HUDEP-2 (cell line): ENCODE measurements at regions not wholly inside any gene's neighbourhood (a gene's known extent, or its start where the extent isn't known, plus 50 kb on each side); places are given as distances from the start of the nearest gene placed in this dataset.
"Not testable (repeated sequence)": the region's sequence is repeated elsewhere in the genome, so short reads cannot be mapped to it uniquely, and the experiment has no call there.

Source experiments
- DNase-seq, 76 experiments: peaks; one replicate each; lab custom pipeline; 2025; ENCODE audit not compliant: unreplicated experiment in 76 of 76; lab: John Stamatoyannopoulos, UW

DNA sequence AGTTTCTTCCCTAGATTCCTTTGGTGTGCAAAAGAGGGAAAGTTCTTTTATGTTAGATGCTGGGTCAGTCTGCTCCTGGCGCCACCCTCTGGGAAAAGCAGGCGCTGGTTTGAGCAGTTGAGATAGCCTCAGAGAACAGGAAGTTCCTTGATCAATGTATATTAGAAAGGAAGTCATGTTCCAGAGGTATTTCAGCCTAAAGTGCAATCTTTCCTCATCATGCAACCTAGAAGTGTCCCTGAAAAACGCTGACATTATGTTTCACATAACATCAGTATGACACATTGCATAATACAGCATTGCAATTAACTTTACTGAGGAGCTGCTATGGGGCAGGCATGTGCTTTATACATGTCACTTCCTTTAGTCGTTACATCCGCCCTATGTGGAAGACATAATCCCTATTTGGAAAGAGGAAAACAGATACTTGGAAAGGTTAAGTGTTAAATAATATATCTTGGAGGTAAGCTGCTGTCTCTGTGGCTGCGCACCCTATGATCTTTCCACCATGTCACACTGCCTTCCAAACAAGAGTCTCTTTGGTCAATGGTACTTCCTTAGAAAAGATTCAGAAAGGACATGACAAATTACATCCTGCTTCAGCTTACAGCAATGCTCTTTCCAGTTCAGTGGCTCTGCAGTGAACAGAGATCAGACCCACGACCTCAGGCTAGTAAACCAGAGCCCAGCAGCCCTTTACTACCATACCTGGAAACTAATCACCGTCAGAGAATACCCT is 369.7 kb downstream of the RAD51AP2 start:
- DNase-seq: peak in 5 of 76 experiments; percentile 0 to 25 (median 3)

DNA sequence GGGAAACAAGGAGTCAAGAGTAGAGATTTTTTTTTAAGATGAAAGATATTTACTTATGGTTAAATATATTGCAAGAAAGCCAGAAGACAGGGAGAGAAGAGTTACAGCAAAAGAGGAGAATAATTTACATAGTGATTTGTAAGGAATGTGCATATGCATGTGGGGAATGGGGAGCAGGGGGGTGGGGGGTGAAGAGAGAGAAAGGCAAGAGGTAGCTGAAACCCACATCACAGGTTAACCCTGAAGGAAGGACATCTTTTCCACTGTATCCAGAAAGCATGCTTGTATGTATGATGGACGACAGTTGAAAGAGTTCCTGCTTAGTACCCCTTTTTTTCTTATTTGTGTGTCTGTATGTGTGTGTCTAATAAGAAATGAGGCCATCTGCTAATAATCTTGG is 371.9 kb downstream of the RAD51AP2 start:
- DNase-seq: no peak

DNA sequence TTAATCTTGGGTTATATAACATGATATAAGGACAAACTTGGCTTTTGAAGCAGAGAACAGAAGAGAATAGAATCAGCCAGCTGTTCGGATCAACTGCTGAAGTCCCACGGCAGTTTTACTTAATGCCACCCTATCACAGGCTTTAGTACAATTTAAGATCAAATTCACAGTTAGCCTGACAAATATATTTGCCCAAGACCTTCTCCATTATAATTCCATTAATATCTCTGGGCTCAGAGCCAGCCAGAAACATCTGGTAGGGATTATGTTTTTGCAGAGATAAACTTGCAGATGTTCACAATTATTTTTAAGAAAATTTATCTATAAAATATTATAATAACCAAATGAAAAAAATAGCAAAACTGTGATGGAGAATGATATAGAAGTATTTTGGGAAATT is 381.4 kb downstream of the RAD51AP2 start:
- no peak for DNase-seq

DNA sequence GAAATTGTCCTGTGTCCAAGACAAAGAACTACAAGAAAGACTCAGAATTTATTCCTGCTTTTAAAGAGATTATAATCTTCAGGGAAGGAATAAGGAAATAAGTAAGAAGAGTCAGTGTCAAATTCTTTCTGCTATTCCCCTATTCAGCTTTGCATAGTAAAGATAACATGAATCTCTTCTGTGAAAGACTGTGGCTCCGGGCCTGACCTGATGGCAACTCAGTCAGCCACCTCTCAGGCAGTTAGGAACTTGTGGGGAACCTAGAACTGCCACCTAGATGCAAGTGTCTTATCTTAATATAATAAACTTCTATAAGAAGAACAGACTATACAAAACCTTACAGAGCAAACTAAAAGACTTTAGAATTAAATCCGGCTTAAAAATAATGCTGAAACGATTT is 382.0 kb downstream of the RAD51AP2 start:
- no peak for DNase-seq

DNA sequence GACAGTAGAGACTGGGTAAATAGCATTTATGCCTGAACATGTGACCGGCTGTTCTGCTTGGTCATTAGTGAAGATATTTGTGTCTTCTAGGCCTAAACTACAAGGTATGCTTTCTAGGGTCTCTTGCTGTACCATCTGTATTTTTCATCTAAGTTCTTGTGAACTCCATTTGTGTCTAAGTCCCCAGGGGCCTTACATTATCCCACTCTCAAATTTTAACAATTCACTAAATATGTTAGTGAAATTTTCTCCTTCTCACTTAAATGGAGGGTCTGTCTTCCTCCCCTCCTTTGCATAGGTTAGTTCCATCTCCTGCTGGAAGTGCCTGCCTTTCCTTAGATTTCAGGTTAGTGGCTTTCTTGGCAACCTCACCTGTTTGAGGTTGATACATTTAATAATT is 382.6 kb downstream of the RAD51AP2 start:
- DNase-seq: no peak

DNA sequence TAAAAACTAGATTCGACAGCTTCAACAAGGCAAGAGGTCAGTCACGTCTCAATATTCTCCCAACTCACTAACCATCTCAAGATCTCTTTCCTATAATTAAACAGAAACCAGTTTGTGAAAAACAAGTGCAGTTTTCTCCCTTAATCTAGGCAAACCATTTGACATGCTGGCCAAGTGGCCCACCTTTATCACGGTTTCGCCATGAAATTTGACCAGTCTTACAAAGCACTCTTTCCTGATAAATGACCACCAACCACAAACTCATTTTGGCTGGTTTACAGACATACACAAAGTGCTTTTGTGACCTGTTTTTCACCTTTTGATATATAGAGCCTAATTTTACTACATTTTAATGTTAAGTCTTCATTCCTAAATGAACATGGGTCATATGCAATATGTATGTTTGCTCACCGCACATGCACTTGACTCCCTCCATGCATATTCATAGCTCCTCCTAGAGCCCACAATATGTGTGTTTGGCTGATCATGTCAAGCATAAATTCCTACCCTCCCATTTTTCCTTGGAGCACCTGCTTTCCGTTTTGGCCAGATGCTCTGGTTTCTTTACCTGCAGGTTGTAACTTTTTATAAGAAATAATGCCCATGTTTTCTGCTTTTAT is 385.1 kb downstream of the RAD51AP2 start:
- DNase-seq: no peak

DNA sequence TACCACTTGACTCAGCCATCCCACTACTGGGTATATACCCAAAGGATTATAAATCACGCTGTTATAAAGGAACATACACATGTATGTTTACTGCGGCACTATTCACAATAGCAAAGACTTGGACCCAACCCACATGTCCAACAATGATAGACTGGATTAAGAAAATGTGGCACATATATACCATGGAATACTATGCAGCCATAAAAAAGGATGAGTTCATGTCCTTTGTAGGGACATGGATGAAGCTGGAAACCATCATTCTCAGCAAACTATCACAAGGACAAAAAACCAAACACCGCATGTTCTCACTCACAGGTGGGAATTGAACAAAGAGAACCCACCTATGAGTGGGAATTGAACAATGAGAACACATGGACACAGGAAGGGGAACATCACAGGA is 387.6 kb downstream of the RAD51AP2 start:
- not testable (repeated sequence) for DNase-seq

DNA sequence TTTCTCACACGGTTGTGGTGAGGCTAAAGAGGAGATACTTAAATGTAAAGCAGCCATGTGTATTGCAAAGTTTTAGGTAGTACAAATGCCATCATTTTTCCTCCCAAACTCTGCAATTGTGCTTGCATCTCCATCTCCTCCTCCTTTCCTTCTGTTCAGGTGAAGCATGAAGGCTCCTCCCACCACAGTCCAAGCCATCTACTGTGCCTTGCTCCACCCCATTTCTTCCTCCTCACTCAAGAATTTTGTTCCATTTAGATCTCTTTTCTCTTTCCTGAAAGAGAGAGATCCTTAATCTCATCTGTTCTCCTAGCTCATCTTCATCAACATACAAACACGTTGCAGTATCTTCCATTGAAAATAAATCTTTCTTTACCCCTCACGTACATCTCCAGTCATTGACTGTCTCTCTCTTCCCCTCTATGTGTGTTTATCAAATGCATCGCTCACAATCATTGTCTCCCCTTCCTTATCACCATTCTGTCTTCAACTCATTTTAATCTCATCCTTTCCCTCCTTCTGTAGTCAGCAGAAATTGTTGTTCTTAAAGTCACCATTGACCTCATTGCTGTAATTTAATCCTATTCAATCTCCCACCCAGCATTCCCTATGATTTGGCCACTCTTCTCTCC is 392.1 kb downstream of the RAD51AP2 start:
- DNase-seq: no peak

DNA sequence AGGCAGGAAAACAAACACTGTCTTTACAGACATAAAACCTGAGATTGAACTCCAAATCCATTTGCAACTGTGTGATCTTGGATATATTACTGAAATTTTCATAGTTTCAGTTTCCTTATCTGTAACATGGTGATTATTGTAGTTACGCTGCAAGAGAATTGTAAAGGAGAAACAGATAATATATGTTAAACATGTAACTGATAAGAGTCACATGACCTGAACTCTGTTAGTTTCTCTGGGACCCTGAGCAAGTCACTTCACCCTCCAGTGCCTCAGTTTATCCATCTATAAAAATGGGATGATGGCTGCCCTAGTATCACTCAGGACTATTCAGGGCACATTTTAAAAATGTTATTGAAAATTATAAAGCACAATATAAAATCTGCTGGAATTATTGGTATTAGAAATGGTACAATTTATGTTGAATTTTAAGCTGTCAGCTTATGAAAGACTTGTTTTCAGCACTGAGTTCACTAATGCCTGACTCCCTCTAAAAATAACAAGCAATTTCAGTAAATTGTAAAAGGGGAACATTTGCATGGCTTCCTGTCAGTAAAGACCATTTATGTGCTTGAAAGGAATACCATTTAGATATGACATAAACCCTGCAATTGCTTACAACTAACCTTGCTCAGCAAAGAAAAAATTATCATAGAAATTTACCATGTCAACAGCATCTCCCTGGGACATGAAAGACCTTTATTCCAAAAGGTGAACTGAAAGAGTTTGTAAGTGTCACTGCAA is 393.5 kb downstream of the RAD51AP2 start:
- DNase-seq: no peak

DNA sequence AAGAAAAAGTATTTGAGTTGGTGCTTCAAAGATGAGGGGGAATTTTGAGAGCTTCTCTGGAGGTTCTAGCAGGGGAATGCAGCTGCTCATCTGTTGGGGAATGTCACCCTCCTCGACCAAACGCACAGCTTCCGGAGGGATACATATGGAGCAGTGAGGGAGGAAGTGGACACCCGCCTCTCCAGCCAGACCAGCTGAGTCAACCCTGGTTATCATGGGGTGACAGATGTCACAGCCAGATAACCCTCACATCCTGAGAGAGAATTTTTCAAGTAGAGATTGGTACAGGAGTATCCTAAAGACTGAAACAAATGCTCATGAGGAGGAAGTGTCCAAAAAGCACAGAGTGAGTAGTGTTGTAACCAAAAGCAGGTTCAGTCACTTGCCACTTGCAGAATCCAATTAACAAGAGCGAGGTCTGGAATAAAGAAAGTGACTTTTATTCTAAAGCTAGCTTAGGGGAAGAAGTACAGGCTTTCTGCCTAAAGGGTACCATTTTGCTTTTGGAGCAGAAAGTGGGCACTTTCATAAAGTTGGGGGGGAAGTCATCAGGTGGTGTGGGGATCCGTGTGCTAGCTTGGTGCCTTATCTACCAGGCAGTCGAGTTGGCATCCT is 395.2 kb downstream of the RAD51AP2 start:
- peak in 24 of 76 experiments; percentile 1 to 50 (median 6) for DNase-seq

DNA sequence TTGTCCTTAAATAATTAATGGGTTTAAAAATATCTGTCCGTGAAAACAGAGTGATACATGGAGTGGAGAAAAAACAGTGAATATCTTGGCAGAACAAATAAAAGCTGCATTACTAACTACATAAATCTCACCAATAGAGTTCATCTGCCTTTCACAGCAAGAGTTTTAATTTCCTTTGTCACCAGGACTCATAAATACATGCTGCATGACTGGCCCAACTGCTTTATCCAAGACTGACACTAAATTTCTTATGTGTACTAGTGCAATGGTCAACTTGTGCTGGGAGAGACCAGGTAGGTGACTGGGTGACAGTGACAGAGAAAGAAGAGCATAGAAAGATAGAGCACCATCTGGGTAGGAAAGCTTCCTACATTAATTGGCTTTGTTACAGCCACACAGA is 402.8 kb downstream of the RAD51AP2 start:
- DNase-seq: no peak

DNA sequence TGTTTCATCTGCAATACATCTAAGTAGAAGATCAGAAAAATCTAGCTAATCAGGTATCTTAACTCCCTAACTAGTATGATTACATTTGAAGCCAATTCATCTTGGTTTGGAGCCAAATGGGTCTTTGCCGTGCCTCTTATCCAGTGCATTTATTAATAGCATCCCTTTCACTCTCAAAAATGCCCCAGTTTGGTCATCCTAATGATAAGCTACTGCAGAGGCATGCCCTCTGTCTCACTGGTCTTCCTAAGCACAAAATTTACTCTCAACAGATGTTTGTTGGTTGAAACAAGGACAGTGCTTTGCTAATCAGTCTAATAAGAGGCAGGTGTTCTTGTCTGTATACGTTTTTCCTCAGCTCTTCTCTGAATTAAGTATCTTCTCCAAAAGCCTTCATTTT is 403.2 kb downstream of the RAD51AP2 start:
- no peak for DNase-seq

DNA sequence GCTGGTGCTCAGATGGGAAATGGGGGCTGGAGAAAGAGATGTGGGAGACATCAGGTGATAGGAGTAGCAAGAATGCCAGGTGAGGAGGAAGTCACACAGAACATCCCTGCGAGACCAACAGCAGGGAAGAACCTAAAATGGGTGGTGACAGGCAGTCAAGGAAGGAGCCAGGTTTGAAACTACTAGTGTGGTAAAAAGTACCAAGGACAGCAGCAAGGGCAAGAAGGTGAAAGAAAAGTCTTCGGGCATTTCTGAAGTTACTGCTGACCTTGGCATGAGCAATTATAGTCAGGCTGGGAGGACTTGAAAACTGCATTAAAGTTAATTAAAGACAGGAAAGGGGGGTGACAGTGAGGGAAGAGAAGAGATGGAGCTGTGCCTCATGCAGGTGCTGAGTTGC is 410.4 kb downstream of the RAD51AP2 start:
- DNase-seq: no peak

DNA sequence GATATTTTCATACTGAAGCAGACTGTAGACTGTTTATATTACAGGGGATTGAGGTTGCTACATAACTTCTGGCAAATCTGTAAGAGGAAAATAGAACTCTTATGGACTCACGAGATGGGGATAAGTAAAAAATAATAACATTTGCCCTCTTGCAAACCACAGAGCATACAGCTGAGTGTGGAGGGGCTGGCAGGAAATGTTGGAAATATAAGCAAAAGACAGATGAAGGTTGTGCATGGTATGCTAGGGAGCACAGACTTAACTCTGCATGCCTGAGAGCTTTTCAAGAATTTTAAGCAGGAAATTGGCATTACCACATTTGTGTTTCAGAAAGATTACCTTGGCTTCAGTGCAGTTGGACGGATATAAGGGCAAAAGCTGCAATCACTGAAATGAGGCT is 411.1 kb downstream of the RAD51AP2 start:
- DNase-seq: no peak

DNA sequence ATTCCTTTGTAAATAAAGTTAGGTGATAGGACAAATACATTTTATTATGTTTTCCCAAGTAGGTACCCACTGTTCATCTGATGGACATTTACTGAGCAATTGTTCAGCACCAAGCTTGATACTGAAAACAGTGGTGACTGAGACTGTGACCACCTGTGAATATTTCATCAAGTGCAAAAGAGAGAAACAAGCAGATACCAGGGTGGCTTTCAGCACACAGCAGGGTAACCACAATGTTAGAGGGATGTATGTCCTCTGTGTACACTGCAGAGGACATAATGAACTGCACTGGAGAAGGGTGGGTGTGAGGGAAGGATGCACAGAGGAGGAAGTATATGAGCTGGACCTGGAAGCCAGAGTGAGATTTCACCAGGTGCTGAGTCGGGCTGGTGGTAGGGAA is 411.8 kb downstream of the RAD51AP2 start:
- DNase-seq: no peak

DNA sequence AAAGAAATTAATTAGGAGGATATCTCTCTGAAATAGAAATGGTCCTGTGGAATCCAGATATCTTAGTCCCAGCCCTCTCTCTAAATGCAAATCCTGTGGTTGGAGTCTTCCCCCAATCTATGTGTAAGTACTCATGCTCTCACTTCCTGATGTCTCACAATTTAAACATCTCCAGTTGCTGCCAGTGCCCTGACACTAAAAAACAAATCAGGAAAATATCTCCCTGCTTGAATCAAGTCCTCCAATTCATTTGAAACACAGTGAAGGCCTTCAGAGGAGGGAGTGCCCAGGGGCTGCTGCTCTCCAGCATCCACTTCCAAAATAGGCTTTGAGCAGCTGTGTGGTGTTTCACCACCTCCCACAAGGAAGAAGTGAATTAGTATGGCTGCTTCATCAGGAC is 413.8 kb downstream of the RAD51AP2 start:
- no peak for DNase-seq

DNA sequence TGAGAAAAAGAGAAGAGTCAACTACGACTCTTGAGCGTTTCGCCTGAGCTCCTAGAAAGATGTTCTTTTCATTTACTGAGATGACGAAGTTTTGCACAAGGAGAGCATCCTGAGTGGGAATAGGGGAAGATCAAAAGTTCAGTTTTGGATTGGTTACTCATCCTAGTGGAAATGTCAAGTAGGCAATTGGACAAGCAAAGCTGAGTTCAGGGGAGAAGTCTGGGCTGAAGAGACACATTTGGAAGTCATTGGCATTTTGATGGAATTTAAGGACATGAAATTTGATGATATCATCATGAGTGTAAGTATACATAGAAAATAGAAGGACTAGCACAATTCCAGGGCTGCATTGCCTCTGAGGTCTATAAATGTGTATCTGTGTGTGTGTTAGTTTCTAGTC is 416.6 kb downstream of the RAD51AP2 start:
- DNase-seq: no peak

DNA sequence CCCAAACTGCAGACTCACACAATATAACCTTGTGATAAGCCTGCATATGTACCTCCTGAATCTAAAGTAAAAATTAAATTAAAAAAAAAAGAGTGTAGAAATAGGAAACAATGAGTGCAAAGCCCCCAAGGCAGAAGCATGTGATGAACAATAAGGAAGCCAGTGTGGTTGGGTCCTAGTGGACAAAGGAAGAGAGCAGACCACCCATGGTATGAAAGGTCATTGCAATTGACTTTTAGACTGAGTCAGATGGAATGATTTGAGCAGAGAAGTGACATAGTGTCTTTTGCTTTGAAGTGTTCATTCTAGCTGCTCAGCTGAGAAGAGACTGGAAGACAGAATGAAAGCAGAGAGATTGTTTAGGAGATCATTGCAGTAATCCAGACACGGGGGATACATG is 417.1 kb downstream of the RAD51AP2 start:
- no peak for DNase-seq

DNA sequence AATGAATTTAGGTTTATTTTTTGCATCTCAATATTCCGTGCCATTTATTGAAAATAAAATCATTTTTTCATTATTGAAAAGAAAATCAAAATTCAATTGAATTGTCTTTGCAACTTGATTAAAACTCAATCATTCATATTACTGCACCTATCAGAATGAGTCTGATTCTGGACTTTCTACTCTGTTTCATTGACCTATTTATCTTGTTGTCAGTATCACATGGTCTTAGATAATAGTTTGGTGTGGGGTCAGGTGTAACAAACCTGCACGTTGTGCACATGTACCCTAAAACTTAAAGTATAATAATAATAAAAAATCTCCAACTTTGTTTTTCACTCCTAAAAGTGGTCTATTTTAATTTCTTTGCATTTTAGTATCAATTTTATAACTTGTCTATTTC is 422.9 kb downstream of the RAD51AP2 start:
- no peak for DNase-seq

DNA sequence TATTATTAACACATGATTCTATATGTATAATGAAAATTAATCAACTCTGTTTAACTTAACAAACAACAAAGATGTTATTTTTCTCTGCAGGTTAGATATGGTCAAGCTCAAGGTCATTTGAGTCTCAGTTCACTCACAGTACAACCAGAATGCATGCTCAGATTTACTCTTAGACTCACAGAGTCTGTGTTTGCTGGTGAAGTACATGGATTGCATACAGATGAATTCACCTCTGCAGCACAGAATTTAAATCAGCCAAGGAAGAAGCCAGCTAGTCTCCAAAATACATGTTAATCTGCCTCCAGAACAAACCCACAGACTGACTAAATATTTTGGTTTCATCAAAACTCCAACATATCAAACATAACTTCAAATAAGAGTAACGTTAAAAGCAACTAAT is 424.5 kb downstream of the RAD51AP2 start:
- DNase-seq: no peak

DNA sequence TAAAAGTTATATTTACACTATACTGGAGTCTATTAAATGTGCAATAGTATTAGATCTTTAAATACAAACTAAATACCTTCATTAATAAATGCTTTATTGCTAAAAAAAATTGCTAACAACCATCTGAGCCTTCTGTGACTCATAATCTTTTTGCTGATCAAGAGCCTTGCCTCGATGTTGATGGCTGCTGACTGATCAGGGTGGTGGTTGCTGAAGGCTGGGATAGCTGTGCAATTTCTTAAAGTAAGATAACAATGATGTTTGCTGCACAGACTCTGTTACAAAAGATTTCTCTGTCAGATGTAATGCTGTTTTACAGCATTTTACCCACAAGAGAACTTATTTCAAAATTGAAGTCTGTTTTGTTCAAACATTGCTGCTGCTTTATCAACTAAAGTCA is 421.4 kb upstream of the CYRIA start:
- DNase-seq: no peak
